ENCODE measurements at regions not wholly inside any gene's neighbourhood (a gene's known extent, or its start where the extent isn't known, plus 50 kb on each side); places are given as distances from the start of the nearest gene placed in this dataset.

- no peak for TF ChIP-seq HDGF (IDR thresholded peaks at IDR 0.05; ENCODE audit: borderline replicate concordance)
- no peak for TF ChIP-seq TARDBP (IDR thresholded peaks at IDR 0.05)
- no peak for TF ChIP-seq CTBP1 (IDR thresholded peaks at IDR 0.05; ENCODE audit: borderline replicate concordance)
- no peak for TF ChIP-seq SUZ12 (IDR thresholded peaks at IDR 0.05)
- no peak for TF ChIP-seq ZNF384 (IDR thresholded peaks at IDR 0.05)
- no peak for TF ChIP-seq FOXM1 (IDR thresholded peaks at IDR 0.05; ENCODE audit: borderline replicate concordance)
These were observed 323.7 kb downstream of the SLC4A3 start for GRCh38 chr2:219951099-219951498.

Data from HEK293T (cell line).